Activated T-cell treated with anti-CD3 and anti-CD28 coated beads for 24 hours (primary cell): ENCODE measurements at regions not wholly inside any gene's neighbourhood (a gene's known extent, or its start where the extent isn't known, plus 50 kb on each side); places are given as distances from the start of the nearest gene placed in this dataset.
A peak's percentile ranks its signal among the peaks of the same experiment; 100 is the strongest.

Experiments used
- DNase-seq: peaks from one replicate; pipeline ENCODE4 v3.0.0-alpha.2; 2020; ENCODE audit warnings: low read depth

DNA sequence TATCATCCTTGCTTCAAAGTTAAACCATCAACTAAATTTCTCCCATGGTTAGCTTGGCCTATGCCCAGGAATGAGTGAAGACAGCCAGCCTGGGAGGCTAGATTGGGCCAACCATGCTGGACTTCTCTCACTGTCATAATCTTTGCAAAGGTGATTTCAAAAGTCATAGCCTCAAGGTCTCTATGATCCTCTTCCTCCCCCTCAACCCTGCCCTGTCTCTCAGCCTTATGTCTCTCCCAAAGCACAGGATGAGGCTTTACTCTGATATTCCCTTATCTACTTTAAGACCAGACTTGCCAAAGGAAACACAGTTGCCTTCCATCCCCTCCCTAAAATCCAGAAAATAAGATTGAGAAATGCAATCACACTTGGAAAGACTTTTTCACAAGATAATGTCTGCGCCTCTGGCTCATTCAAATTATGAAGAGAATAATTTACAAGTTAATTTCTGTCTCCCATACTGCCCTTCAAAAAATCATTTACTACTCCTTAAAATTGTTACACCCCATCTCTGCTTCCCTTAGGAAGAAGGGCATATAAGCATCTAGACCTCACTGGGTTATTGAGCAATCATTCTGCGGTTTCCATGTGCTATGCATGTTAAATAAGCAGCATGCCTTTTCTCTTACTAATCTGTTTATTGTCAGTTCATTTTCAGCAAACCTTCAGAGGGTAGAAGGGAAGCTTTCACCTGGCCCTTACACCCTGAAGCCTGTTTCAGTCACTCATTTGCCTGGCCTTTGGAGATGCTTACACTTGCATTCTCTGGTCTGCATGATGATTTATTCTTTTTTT lies 113.8 kb upstream of the ANKRD55 start:
- no peak for DNase-seq

DNA sequence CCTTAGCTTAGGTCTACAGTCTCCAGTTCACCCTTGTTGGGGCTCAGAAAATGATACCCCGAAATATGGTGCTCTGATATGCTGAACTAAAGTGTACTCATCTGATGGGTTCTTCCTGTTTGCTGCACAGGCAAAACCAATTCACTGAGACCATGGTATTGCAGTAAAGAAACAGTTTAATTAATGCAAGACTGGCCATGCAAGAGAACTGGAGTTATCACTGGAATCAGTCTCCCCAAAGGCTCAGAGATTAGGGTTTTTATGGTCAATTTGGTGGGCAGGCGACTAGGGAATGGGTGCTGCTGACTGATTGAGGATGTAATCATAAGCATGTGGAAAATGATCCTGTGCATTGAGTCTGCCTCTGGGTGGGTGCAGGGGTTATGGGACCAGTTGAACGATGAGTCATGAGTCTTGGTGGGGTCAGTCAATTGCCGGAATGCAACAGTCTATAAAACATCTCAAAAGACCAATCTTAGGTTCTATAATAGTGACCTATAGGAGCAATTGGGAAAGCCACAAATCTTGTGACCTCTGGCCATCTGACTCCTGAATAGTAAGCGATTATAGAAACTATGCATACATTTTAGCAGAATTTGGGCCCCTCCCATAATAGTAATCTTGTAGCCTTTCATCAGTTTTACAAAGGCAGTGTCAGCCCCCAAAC lies 113.0 kb upstream of the ANKRD55 start:
- no peak for DNase-seq

DNA sequence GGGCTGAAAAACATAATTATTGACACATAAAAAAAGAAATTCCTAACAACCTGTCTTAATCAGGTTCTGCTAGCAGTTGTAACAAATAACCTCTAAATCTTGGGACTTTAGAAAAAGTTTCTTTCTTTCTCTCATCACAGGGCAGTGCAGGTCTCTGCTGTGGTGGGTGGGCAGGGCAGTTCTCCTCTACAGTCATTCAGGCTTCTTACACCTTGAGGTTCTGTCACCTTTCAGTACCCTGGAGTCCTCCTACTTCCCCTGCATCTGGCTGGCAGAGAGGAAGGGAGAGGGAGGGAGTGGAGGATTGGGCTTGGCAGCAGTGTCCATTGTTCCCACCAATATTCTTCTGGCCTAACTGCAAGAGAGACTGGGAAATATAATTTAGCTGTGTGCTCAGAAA lies 112.2 kb upstream of the ANKRD55 start:
- DNase-seq, result no peak

DNA sequence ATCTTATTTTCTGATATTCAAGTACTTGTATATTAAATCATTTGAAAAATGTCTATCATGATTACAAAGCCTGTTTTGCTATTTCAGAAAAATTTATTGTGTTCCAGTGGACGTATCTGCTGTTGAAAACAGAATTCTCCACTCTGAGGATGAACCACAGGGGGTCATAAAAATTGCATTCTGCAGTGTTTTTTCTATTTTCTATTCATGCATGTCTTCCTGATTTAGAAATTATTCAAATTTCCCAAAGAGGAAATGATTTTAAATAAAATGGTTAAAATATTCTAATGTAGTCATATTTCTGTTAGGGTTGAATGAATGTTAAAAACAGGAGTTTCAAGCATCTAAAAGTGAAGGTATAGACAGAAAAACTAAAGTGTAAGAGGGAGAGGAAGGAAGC lies 111.5 kb upstream of the ANKRD55 start:
- no peak for DNase-seq

DNA sequence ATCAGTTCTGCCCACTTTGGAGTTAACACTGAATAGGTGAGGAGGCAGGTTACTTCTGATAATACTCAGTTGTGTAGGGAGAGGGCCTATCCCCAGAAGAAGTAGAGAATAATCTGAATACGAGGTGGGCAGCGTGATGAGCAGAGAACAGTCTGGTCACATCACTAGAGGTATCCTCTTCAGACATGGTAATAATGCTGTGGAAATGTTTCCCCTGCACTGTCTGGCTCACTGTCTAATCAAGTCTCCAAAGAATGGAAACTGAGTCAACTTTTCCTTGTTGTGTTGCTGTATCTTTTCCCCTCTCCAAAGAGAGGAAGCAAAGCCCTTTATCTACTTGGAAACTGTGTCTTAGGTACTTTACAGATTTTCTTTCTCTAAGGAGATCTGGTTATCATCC lies 110.9 kb upstream of the ANKRD55 start:
- no peak for DNase-seq

DNA sequence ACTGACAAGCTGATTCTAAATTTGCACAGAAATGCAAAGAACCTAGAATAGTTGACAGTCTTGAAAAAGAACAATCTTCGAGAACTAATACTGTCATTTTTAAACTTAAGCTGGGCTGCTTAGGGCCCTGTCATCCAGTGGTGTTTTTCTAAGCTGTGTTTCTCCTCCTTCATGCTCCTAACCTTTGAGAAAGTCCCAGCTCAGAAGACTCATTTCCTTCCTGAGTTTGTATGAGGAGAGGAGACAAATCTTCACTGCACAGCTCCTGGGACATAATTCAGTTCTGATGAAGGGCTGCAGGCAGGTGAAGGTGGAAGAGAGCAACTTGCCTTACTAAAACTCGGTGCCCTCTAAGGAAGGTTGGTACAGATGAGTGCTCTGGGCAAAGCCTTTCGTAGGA lies 109.5 kb upstream of the ANKRD55 start:
- no peak for DNase-seq

DNA sequence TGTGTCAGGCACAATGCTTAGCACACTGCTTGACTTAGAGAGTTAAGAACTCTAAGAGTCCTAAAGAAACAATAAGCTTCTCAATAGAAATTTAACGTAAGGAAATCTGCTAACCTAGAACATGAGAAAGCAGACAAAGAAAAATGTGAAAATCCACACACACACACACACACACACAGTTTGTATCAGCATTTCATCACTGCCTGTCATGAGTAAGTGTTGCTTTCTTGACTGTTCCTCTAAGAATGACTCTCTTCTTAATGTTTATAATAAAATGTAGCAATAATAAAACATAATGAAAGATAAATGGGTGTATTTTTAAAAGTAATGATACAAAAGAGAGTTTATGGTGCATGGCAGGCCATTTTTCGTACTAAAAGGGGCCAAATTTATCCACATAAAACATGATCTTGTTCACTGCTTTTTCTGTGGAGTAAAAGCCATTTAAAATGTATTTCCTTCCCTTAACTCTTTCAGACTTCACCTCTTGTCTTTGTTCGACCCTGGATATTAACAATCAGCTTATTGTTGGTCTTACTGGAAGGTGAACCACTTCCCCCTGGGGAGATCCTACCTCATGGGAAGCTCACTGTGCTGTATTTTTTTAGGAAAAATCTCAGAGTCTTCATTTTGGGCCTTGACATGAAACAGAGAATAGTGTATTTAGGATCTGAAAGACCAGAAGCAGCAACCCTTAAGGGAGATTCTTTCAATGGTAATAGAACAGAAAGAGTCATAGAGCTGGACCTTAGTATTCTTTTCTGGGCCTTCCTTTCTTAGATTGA lies 107.3 kb upstream of the ANKRD55 start:
- DNase-seq, result no peak

DNA sequence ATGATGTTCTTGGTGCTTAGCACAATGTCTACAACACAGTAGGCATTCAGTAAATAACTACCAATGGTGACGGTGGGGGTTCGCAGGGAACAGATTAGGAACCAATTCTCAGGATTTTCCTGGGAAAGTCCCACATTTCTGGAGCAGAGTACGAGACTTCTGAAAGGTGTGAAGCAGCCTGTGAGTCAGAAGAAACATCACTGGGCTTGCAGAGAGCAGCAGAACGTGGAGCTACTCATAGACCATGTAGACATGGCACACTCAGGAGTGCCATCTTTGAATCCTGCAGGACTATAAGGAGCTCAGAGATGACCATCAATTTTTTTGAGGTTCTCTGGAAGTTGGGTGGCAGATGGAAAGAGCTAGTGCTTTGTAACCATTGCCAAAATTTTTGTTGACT lies 106.6 kb upstream of the ANKRD55 start:
- no peak for DNase-seq

DNA sequence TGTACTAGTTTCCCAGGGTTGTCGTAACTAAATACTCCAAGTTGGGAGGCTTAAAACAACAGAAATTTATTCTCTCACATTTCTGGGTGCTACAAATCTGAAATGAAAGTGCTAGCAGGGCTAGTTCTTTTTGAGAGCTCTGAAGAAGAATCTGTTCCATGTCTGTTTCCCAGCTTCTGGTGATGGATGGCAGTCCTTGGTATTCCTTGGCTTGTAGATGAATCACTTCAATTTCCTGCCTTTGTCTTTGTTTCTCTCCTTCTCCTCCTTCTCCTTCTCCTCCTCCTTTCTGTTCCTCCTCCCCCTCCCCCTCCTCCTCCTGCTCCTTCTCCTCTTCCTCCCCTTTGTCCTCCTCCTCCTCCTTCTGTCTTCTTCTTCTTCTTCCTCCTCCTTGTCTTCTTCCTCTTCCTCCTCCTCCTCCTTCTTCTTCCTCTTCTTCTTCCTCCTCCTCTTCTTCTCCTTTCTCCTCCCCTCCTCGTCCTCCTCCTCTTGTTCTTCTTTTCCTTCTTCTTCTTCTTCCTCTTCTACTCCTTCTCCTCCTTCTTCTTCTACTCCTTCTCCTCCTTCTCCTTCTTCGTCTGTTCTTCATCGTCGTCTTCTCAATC lies 104.7 kb upstream of the ANKRD55 start:
- DNase-seq, result no peak

GRCh38 chr5:56335212-56335611 lies 102.1 kb upstream of the ANKRD55 start:
- no peak for DNase-seq

GRCh38 chr5:56330806-56331205 lies 97.7 kb upstream of the ANKRD55 start:
- DNase-seq, result no peak

GRCh38 chr5:56330167-56330566 lies 97.0 kb upstream of the ANKRD55 start:
- no peak for DNase-seq

- no peak for DNase-seq
These were observed 96.5 kb upstream of the ANKRD55 start for GRCh38 chr5:56329652-56330051.

DNA sequence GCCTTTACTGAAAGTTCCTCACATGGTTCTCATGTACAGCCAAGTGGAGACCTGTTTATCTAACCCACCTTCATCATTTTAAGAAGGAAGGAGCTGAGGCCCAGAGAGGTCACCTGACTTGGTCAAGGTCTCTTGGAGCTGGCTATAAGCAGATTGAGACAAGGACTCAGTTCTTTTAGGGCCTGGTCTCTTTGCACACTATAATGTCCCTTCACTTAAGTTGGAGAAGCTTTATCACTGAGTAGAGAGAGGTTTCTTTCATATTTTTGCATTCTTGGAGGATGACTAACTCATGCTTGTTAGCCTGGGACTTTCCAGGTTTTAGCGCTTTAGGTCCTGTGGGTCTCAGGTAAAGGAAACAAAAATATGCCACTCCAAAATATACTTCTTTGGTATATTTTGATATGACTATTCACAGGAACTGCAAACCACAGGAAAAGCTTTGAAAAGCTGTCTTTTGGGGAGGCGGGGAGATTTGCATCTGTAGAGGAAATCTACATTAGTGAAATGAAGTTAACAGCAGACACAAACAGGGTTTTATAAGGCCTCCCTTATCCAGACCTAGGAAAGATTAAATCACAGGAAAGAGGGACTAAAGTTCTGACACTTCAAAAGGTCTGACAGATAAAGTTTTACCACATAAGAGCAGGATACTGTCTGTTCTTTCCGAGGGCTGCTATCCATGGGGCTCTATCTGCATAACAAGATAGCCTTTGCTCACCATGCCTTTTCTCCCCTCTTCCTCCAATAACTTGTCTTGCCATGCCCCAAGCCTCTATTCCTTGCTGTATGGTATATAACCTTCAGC lies 95.8 kb upstream of the ANKRD55 start:
- DNase-seq, result peak; percentile 46

DNA sequence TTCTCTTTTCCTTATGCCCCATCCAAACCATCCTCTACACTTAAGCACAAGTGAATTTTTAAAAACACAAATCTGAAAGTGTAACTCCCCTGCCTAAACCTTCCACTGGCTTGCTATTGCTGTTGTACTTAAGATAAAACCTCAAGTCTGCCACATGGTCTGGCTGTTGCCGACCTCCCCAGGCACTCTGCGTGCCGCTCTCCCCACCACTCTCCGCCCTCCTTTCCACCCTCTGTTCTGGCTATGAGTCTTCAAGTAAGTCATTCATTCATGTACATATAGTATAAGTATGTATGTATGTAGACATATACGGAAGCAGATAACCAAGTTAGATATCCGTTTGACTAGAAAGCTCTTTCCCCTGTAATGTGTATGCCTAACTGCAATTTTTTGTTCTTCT lies 94.7 kb upstream of the ANKRD55 start:
- peak; percentile 68 for DNase-seq

DNA sequence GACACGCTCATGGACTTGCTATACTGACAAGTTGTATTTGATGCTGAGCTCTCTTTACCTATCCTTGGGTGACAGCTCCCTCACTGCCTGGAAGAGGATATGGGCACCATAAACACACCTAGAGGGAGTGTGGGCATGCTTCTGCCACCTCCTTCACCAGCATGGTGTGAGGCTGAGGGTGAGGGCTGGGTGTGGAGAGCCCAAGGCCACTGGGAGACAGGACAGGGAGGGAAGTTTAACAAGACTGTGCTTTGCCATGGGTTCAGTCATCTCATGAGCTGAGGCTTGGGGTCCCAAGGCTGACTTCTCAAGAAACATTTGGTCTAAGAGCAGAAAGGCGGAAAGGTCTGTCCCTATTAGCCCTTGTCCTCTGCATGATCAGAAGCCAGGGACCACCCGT lies 93.6 kb upstream of the ANKRD55 start:
- DNase-seq, result no peak

DNA sequence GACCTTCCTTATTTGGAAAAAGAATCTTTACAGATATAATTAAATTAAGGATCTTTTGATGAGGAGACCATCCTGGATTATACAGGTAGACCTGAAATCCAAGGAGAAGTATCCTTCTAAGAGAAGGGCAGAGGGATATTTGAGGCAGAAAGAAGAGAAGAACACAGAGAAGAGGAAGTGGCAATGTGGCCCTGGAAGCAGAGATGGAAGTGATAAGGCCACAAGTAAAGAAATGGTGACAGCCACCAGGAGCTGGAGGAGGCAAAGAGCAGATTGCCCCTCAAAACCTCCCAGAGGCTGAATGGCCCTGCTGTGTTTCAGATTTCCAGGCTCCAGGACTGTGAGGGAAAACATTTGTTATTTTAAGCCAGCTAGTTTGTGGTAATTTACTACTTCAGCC lies 93.0 kb upstream of the ANKRD55 start:
- no peak for DNase-seq

- DNase-seq, result no peak
These were observed 91.9 kb upstream of the ANKRD55 start for GRCh38 chr5:56325039-56325438.

DNA sequence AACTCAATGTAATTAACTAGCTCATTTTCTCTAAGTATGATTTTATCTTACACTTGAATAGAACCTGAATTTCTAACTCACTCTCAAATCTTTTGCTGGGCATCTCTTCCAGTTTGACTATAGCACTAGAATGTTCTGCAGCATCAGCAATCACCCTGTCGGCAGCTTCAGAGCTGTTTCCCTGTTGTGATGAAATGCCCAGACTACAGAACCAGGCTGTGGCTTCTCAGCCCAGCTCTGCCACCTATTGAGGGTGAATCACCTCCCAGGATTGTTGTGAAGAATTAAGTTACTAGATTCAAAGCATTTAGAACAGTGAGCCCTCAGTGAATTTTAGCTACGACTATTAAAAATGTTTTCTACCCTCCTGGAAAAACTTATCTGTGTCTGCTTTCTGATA lies 90.4 kb upstream of the ANKRD55 start:
- no peak for DNase-seq

DNA sequence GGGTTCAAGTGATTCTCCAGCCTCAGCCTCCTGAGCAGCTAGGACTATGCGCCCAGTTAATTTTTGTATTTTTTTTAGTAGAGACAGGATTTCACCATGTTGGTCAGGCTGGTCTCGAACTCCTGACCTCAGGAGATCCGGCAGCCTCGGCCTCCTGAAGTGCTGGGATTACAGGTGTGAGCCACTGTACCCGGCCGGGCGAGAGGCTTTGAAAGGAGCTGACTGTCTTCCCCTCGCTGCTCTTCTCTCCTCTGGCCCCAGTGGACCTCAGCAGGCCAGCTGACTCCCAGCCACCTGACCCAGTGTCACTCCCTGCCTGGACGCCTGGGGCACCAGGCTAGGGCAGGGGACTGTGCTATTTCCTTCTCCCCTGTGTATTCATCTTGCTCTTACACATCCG lies 89.5 kb upstream of the ANKRD55 start:
- DNase-seq, result no peak

DNA sequence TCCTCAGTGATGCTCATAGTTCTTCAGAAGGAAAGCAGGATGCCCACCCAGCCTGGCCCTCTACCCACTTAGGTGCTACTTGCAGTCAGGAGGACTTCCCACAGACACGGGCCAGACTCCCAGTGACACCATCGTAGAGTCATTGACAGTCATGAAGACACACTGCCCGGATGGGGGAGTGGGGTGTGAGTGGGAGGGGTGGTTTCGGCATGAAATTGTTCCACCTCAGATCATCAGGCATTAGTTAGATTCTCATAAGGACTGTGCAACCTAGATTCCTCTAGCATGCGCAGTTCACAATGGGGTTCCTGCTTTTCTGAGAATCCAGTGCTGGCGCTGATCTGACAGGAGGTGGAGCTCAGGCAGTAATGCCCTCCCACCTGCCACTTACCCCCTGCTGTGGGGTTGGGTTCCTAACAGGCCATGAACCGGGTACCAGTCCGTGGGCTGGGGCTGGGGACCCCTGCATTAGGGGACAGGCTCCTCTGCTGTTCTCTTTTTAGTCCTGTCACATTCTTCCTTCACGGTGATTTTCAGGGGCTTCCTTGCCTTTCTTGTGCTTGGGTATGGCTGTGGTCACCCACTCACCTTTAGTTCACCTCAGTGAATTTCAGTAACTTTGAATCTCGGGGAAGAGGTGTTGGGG lies 88.2 kb upstream of the ANKRD55 start:
- no peak for DNase-seq
